Left lobe of liver (tissue), 2 donors: ENCODE measurements at regions not wholly inside any gene's neighbourhood (a gene's known extent, or its start where the extent isn't known, plus 50 kb on each side); places are given as distances from the start of the nearest gene placed in this dataset.
A peak's percentile ranks its signal among the peaks of the same experiment; 100 is the strongest.

ENCODE experiments used
- ATAC-seq: fragments of 200-7000 bp; cut with Tn5 transposase; one replicate; pipeline ENCODE4 v1.9.1; 2020; ENCODE audit warnings: mild to moderate bottlenecking, moderate library complexity
- DNase-seq: peaks from one replicate; pipeline ENCODE4 v3.0.0-alpha.2; 2020; ENCODE audit warnings: low spot score
- donor health status: DM: no; HTN: no; CAD: no; lungs with moderate emphysema.
- donor health status: DM: no; HTN: yes; CAD: no.

GRCh38 chr22:47681411-47682165 is 919.1 kb downstream of the TBC1D22A start:
- DNase-seq, result no peak
- no peak for ATAC-seq

- ATAC-seq, result no peak
These were observed 916.3 kb downstream of the TBC1D22A start for GRCh38 chr22:47678636-47679287.

GRCh38 chr22:47678048-47678447 is 915.6 kb downstream of the TBC1D22A start:
- DNase-seq (no peak), ATAC-seq (no peak)

More at GRCh38 chr22:47678636-47679287, 916.3 kb downstream of the TBC1D22A start:
- no peak for DNase-seq

GRCh38 chr22:47676685-47677084 is 914.2 kb downstream of the TBC1D22A start:
- no peak for ATAC-seq
- no peak for DNase-seq

GRCh38 chr22:47674600-47674999 is 912.1 kb downstream of the TBC1D22A start:
- ATAC-seq (no peak), DNase-seq (no peak)

GRCh38 chr22:47673557-47673956 is 911.1 kb downstream of the TBC1D22A start:
- ATAC-seq, result no peak
- DNase-seq, result no peak

- ATAC-seq (no peak), DNase-seq (no peak)
These were observed 910.1 kb downstream of the TBC1D22A start for GRCh38 chr22:47672526-47672925.

- ATAC-seq (no peak), DNase-seq (no peak)
These were observed 902.7 kb downstream of the TBC1D22A start for GRCh38 chr22:47665151-47665550.

- DNase-seq (no peak), ATAC-seq (no peak)
These were observed 901.5 kb downstream of the TBC1D22A start for GRCh38 chr22:47663615-47664605.

GRCh38 chr22:47659467-47660223 is 897.2 kb downstream of the TBC1D22A start:
- no peak for DNase-seq
- no peak for ATAC-seq

- no peak for ATAC-seq
- no peak for DNase-seq
These were observed 895.7 kb downstream of the TBC1D22A start for GRCh38 chr22:47658182-47658581.

GRCh38 chr22:47657224-47657623 is 894.8 kb downstream of the TBC1D22A start:
- ATAC-seq (no peak), DNase-seq (no peak)

- DNase-seq, result no peak
- ATAC-seq, result no peak
These were observed 894.4 kb downstream of the TBC1D22A start for GRCh38 chr22:47656806-47657205.

GRCh38 chr22:47655930-47656329 is 893.5 kb downstream of the TBC1D22A start:
- ATAC-seq (no peak), DNase-seq (no peak)

- DNase-seq (no peak), ATAC-seq (no peak)
These were observed 892.6 kb downstream of the TBC1D22A start for GRCh38 chr22:47654922-47655491.

GRCh38 chr22:47653921-47654320 is 891.5 kb downstream of the TBC1D22A start:
- no peak for ATAC-seq
- peak; percentile 6 for DNase-seq

- DNase-seq (no peak), ATAC-seq (no peak)
These were observed 889.0 kb downstream of the TBC1D22A start for GRCh38 chr22:47651216-47651987.

- ATAC-seq, result no peak
These were observed 885.3 kb downstream of the TBC1D22A start for GRCh38 chr22:47647720-47648119.

GRCh38 chr22:47647181-47647580 is 884.7 kb downstream of the TBC1D22A start:
- DNase-seq, result no peak
- ATAC-seq, result no peak

More at GRCh38 chr22:47647720-47648119, 885.3 kb downstream of the TBC1D22A start:
- DNase-seq, result no peak
